ENCODE measurements at regions not wholly inside any gene's neighbourhood (a gene's known extent, or its start where the extent isn't known, plus 50 kb on each side); places are given as distances from the start of the nearest gene placed in this dataset.

DNA sequence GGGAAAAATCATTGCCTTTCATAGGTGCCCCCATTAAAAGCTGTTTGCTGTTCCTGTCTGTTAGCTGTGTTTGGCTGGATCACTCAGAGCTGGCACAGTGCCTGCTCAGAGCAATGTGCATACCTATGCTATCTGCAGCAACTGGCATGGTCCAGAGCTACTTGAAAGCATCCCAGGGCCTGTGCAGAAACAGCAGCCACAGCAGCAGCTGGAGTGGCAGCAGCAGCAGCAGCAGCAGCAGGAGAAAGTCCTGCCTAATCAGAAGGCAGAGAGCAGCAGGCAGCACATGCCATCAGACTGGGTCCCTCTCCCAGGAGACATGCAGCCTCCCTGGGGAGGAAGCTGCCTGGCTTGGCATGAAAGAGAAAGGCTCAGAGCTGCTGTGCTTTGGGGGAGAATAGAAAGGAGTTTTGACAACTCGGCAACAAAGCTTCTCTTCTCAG is 243.8 kb upstream of the WWC1 start:
- H3K4me3 ChIP-seq (ENCODE audit: low read depth, low read length): no peak overlapping the region
- TF ChIP-seq CTCF (IDR thresholded peaks at IDR 0.05; ENCODE audit: borderline replicate concordance, insufficient read depth, low read depth, low read length): no peak

DNA sequence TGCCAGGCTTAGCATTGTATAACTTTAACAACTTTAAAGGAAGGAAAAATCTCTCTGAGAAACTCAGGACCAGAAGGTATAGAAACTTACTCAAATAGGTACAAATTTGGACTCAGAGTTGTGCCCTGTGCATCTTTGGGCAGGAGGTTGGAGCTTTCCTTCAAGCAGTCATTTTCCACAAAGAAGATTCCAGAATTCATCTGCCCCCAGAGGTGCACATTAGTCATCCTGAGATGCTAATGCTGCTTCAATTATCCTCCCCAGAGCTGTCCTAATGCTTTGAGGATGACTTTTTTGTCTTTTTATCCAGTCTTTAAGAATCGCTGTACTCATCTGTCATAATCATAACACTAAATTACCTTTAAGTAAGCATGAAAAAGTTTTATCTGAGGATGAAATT is 243.0 kb upstream of the WWC1 start:
- no peak overlapping the region for H3K4me3 ChIP-seq (ENCODE audit: low read depth, low read length)
- TF ChIP-seq CTCF (IDR thresholded peaks at IDR 0.05; ENCODE audit: borderline replicate concordance, insufficient read depth, low read depth, low read length): no peak

DNA sequence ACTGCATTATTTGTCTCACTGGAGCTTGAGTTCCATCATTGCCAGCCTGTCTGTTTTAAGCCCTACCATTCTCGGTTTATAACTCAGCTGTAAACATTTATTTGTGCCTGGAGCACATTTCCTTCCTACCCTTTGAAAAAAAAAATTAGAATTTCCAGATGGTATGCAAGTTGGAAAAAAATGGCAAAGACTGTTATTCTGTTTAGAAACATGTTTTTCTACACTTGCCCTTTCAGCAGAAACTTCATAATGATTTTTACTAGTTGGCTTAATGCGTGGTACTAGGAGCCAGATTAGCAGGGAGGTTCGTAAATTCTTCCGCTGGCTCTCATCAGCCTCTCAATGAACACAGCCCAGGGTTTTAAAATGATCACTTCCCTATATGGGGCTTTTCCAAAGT is 238.8 kb upstream of the WWC1 start:
- H3K4me3 ChIP-seq (ENCODE audit: low read depth, low read length): no peak overlapping the region
- TF ChIP-seq CTCF (IDR thresholded peaks at IDR 0.05; ENCODE audit: borderline replicate concordance, insufficient read depth, low read depth, low read length): no peak

DNA sequence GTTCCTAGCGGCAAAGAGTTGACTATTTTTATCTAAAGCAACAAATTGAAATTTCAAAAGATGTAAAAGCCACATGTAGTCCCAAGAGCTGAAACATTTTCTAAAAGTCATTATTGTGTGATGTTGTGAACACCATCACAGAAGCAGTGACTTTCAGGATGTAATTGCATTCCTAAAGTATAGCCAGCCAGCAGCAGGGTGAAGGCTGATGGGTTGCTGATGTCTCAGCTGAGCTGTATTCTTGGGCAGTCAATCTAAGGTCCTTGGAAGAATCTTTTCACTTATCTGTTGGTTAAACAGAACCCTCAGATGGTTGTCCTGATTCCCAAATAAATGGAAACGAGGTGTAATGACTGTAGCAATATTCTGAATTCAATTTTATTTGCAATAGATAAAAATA is 237.4 kb upstream of the WWC1 start:
- no peak for TF ChIP-seq CTCF (IDR thresholded peaks at IDR 0.05; ENCODE audit: borderline replicate concordance, insufficient read depth, low read depth, low read length)
- H3K4me3 ChIP-seq (ENCODE audit: low read depth, low read length): no peak overlapping the region

- no peak overlapping the region for H3K4me3 ChIP-seq (ENCODE audit: low read depth, low read length)
- TF ChIP-seq CTCF (IDR thresholded peaks at IDR 0.05; ENCODE audit: borderline replicate concordance, insufficient read depth, low read depth, low read length): no peak
Measured at GRCh38 chr5:168055141-168055683, 236.2 kb upstream of the WWC1 start.

- no peak overlapping the region for H3K4me3 ChIP-seq (ENCODE audit: low read depth, low read length)
- no peak for TF ChIP-seq CTCF (IDR thresholded peaks at IDR 0.05; ENCODE audit: borderline replicate concordance, insufficient read depth, low read depth, low read length)
Measured at GRCh38 chr5:168055961-168056360, 235.5 kb upstream of the WWC1 start.

DNA sequence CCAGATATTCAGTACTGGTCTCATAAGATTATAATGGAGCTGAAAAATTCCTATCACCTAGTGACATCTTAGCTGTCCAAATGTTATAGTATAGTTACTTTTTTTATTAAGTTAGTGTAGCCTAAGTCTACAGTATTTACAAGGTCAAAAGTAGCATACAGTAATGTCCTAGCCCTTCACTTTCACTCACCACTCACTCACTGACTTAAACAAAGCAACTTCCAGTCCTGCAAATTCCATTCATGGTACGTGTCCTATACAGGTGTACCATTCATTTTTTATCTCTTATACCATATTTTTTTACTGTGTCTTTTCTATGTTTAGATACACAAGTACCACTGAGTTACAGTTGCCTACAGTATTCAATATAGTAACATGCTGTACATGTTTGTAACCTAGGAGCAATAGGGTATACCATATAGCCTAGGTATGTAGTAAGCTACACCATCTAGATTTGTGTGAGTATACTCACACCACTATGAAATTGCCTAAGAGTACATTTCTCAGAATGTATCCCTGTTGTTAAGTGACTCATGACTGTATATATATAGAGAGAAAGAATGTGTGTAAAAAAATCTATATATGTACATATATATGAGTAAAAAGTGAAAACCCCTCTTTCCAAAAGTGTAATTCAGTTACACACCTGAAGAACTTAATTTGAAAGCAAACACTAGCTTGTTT is 234.8 kb upstream of the WWC1 start:
- no peak for TF ChIP-seq CTCF (IDR thresholded peaks at IDR 0.05; ENCODE audit: borderline replicate concordance, insufficient read depth, low read depth, low read length)
- H3K4me3 ChIP-seq (ENCODE audit: low read depth, low read length): no peak overlapping the region

All from GM12875 (cell line).